Stimulated activated CD4-positive, alpha-beta T cell treated with anti-CD3 and anti-CD28 coated beads, TNF-alpha, amount 100 ng/mL, for 24 hours (primary cell): ENCODE measurements at regions not wholly inside any gene's neighbourhood (a gene's known extent, or its start where the extent isn't known, plus 50 kb on each side); places are given as distances from the start of the nearest gene placed in this dataset.
"Not testable (repeated sequence)": the region's sequence is repeated elsewhere in the genome, so short reads cannot be mapped to it uniquely, and the experiment has no call there.

ENCODE experiments used
- DNase-seq, 3 experiments: peaks; one replicate each; pipeline ENCODE4 v3.0.0-alpha.2; 2020; ENCODE audit warnings: low read depth in 3 of 3

DNA sequence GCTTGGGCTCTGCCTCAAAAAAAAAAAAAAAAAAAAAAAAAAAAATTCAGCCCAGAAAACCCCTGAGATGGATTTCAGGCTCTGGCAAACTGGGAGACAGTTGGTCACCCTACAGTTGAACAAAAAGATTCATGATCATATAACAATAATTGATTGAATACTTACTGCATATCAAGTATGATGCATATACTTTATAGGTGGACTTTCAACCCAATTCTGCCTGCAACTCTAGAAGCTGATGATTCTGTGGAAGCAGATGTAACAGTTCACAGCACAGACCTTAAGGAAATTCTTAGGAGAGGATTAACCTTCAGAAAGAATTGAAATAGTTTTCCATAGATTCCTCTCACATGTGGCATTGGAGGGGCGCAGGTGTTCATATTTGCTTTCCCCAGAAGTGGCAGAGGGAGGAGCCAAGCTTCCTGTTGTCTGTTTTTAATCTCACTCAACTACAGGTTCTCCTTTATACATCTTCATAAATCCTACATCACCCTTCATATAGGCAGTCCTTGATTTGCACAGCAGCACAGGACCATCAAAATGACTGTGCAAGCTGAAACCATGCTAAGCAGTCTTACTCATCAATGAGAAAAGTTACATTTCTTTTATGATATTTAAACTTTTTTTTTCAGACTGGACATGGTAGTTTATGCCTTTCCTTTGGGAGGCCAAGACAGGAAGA lies 149.4 kb upstream of the KLF3 start:
- no peak for DNase-seq

DNA sequence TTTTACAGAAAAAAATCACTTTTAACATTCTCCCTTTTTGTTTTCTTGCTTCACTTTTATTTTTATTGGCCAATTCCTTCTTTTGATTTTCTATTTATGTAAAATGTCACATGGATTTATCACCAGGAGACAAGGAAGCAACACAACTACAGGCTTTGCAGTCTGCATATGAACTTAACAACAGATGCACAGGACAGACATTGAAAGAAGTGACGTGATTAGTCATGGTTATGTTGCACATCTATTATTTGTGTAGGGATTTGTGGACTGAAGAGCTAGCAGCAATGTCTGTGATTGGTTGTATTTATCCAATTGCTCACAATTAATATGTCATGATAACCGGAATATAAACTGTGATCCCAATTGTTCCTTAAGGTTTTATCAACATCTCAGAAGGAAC lies 147.8 kb upstream of the KLF3 start:
- no peak for DNase-seq

DNA sequence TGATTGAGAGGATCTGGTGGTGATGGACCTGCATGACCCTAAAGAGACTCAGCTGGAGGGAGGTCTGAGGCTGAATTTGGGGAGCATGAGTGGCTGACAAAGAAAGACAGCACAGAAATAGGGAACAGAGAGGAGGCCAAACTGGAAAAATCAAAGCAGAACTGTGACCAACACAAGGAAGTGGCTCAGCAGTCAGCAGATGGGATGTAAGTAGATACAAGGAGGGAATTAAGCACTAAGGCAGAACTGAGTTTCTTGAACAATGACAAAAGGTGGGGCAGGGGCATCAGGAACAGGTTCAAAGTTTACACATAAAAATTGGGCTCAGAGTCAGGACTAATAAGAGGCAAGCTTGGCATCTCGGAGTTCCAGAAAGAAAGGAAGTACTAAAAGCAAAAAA lies 144.3 kb upstream of the KLF3 start:
- no peak for DNase-seq

DNA sequence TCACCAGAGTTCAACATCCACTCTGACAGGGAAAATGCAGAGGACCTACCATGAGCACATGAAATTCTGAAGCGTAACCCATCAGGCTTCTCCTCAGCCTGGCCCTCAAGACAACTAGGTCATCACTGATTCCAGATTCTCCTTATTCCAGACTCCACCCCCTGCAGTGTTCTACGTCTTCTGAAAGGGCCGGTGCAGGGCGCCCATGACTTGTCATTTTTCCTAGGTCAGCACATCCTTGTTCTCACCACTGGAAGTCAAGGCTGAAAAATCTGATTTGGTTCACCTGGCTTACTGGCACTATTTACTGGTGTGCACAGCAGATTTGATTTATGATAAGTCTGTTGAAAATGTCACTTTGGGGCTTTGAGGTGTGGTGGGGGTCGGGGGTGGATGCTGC lies 140.9 kb upstream of the KLF3 start:
- DNase-seq, result no peak

DNA sequence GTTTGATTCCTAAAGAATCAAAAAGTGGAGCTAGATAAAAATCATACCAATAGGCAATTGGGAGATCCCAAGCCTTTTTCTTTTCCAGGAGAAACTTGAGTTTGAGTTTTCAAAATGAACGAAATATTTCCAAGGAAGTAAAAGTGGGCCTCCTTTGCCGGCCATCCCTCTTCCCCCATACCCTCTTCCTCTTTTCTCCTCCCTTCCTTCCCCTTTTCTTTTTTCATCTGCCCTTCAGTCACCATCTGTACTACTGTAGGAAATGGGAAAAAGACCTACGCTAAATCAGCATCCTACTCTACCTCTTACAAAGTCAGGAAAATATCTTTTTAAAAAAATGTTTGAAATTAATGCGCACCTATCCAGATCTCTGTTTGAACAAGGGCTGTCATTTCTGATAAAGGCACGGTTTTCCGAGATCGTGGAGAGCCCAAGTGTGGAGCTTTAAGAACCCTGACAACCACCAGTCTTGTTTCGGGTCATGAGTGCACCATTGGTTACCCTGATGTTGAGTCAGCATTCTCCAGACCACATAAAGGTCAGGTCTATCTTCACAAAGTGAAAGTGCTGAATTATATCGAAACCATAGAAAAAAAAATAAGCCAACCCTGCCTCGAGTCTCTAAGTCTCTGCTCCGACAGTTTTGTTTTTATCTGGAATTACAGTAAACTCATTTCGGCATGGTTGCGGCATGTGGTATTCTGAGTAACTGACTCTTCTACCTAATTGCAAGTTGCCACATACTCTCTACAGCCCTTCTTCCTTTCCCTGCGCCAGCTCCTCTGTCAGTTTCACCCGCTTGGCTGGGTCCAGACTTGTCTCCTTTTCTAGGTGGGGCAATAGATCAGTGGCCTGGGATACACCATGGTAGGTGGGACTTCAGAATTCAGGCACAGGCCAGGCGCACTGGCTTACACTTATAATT lies 140.2 kb upstream of the KLF3 start:
- DNase-seq, result peak in 2 of 3 experiments; percentile 39 to 41

DNA sequence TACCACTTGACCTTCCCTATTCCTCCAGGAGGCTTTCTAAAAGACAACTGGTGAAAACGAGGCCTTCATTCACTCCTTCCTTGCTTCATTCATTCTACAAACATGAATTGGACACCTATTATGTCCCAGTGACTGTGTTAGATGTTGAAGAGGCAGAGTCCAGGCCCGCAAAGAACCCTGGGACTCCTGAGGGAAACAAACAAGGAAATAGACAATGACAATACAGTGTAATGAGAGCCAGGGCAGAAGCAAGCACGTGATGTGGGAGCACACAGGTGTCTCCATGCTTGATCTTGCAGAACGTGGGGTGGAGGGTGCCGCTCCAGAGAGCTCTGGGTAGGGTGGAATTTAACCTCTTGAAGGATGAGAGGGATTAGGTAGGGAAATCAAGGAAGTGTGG lies 137.6 kb upstream of the KLF3 start:
- no peak for DNase-seq

DNA sequence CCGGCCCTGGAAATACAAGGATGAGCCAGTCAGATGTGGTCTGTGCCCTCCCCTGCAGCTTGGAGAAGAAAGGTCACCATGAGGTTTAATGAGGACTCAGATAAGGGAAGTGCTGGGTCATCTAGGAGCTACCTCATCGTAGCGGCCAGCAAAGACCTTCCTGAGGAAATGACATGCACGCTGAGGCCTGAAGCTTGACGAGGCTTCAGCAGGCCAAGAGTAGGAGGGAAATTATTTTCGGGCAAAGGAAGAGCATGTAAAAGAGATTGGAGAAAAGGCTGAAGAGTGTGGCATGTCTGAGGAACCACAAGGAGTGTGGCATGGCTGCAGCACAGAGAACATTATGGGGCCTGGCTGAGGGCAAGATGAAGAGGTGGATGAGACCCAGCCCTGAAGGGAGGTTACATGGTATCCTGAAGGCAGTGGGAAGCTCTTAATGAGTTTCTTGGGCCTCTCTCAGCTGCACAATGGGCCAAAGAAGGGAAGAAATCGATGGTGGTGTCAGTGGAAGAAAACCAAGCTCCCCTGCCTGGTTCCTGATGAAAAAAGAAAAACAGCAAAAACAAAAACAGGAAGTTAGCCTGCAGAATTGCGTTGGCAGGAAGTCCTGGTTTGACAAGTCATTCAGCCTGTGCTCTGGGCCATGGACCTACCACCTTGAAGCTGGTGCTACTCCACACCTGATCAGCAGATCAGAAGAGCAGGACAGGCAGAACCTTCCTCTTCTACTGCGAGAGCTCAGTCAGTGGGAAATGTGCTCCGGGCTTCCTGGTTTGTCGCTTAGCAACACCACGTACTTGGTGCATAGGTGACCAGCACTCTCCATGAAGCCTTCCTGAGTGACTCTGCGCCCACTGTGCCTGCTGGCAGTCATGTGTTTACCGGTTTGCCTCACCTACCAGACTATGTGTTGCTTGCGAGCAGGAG lies 134.5 kb upstream of the KLF3 start:
- DNase-seq, result peak in 2 of 3 experiments; percentile 19 to 40

DNA sequence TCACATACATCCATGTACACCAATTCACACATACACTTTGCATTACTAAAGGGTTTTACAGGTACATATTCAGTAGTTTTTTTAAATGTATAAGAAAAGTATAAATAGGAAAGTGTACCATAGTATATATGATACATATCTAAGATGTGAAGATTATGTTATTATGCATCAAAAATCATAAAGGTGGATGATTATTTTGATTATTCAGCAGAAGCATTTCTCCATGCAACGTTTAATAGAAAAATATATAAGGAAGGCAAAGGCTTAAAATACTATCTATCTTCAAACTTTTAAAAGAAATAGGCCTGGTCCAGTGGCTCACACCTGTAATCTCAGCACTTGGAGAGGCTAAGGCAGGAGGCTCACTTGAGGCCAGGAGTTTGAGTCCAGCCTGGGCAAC lies 133.5 kb upstream of the KLF3 start:
- no peak for DNase-seq

DNA sequence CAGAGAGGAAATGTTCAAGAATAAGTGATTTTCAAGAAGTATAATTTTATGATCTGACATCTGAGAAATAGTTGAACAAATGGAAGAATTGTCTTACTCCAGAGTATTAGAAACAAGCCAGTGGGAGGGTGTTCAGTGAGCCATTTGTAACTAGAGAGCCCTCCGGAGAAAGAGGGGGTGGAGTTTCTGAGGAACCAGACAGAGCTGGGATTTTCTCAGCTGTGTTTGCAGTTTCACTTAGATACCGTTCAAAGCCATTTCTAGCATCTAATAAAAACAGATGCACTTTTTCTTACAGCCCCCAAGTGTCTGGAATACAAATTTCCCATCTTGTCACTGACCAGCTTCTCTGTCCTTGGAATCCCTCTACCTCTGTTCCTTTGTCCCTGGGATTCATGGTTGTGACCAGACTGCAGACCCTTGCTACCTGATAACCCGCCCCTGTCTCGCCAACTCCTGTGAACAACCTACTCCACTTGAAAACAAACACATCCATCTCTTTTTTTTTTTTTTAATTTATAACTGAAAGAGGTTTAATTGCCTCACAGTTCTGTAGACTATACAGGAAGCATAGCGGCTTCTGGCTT lies 132.8 kb upstream of the KLF3 start:
- DNase-seq, result no peak

DNA sequence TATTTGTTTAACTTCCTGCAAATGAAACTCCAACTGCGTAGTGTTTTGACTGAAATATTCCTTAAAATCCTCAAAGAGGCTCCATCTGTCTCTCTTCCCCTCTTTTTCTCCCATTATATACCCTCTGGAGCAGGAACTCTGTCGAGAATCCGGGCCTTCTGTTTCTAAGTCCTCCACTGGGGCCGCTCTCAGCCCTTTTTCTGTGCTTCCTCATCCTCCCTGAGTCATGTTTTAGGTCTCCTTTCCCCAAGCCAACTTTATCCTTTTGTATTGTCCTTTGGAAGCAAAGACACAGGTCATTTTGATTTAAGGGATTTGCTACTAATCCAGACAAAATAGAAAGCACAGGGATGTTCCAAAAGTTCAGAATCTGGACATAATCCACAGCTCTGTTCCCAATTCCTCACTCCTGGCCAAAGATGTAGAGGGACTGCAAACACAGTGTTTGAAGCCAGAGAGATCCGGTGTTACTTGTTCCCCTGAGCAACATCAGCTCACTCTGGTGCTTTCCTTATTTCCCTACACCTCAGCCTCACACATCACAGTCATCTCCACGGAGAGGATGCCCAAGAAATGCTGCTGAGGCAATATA lies 131.0 kb upstream of the KLF3 start:
- DNase-seq, result no peak

DNA sequence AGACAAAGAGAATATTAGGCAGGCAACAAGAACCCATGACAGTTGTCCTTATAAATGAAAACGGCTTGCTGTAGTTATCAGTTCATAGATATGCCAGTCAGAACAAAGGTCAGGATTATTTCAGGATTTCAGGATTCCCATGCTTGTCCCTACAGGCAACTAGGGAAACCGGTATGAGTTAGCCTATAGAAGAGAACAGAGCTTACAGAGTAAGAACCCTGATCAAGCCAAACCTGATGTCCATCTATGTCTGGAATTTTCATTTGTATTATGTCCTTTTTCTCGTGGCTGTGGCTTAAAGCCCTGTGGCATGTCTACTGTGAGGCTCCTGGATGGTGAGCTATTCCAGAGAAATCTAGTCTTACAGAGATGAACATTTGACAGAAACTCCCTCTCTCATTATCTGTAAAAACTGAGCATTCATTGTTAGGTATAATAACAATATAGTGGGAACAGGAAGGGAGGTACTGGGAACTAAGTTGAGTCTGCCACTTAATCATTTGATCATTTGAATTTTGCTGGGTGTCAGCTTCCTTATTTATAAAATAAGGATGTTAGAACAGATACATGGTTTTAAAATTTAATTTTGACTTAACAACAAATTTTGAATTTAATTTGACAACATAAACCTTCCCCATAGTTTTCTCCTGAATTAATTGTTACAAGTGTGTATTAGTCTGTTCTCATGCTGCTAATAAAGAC lies 129.5 kb upstream of the KLF3 start:
- DNase-seq, result no peak

DNA sequence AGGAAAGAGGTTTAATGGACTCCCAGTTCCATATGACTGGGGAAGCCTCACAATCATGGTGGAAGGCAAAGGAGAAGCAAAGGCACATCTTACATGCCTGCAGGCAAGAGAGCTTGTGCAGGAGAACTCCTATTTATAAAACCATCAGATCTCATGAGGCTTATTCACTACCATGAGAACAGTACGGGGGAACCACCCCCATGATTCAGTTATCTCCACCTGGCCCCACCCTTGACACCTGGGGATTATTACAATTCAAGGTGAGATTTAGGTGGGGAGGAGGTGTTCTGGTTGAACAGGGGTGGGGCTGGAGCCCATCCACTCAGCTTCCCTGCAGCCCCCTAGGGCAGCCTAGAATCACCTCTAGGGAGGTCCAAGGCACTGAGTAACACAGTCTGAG lies 128.9 kb upstream of the KLF3 start:
- not testable (repeated sequence) for DNase-seq

DNA sequence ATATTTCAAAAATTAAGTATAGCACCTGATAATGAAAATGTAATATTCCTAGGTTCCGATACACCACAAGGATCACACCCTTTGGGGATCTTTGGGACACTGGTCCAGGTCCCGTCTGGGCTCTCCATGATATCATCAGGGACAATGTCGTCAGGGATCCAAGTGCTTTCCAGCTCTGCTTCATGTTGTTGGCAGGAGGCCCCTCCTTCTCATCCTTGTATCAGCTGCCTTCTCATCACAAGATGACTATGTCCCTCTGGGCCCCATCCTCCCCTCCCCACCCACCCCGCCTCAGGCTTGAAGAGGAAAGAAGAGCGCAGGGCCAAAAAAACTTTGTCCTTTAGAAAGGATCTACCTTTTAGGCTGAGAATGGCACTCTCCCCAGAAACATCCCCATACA lies 128.3 kb upstream of the KLF3 start:
- DNase-seq, result no peak

DNA sequence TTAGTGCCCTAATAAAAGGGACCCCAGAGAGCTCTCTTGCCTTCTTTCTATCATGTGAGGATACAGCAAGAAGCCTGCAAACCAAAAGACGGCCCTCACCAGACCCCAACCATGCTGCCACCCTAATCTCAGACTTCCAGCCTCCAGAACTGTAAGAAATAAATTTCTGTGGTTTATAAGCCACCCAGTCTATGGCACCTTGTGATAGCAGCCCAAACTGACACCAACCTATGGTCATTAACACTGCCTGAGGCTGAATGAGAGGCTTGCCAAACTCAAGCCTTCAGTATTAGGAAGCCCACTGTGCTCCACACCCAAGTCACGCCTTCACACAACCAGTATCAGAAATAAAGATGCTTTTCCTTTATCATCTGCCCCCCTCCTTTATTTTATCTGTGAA lies 127.3 kb upstream of the KLF3 start:
- no peak for DNase-seq

DNA sequence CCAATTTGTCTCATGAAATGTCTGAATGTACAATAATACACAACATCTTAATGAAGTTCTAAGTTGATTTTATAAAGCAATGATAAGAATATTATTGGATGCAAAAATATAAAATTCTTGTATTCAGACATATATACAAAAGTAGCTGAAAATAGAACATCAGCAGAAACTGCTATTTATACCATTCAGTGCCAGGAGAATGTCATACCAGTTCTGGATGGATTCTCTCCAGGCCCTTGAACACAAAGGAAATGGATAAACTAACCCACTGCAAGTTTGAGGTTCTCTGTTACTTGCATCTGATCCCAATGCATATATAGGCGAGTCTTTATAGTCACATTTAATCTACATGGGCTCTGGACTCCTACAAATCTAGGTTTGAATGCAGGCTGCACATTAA lies 126.3 kb upstream of the KLF3 start:
- DNase-seq, result no peak

DNA sequence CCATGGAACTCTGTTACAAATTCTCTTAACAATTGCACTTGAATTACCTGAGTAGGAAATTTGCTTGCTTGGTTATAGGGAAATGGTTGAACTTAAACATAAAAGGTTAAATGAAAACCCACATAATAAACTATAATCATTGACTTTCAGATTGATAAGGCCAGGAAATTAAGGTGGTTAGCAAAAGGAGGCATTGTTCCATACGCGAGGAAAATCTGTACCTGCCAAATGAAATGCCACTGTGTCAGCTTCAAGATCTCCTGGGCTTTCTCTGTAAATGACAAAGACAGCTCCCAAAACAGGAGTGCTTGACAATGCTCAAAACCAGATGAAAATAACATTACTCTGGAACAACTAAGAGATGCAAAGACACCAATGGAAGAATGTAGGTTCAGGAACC lies 125.5 kb upstream of the KLF3 start:
- DNase-seq, result no peak

DNA sequence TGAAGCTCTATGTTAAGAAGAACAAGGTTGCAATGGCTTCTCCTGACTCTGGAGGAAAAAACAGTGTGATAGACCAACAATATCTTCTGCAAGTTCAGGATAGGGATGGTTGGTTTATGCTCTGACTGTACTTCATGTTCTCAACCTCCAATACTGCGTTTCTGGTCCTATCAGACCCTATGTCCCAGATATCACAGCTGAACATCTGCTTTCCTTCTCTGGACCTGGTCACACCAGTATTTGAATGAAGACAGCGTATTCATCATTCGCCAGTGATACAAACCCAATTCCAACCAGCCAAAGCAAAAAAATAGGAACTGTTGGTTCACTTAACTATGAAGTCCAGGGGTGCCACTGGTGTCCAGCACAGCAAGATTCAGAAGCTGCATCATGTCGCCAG lies 124.5 kb upstream of the KLF3 start:
- DNase-seq, result no peak

DNA sequence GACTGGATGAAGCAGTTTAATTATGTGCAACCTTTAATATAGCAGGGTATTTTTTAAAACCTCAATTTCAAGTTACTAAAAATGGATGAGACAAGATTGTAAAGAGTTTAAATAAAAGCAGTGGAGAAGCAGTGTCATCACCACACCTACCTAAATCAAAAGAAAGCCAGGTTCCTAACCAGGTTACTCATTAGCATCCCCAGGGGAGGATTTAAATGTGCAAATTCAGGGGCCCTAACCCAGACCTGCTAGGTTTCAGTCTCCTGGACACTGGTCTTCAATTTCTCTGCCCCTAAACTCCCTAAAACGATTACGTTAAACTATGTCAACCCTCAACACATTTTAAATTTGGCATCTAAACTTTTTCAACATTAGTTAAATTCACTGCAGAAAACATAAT lies 116.9 kb upstream of the KLF3 start:
- DNase-seq, result no peak

DNA sequence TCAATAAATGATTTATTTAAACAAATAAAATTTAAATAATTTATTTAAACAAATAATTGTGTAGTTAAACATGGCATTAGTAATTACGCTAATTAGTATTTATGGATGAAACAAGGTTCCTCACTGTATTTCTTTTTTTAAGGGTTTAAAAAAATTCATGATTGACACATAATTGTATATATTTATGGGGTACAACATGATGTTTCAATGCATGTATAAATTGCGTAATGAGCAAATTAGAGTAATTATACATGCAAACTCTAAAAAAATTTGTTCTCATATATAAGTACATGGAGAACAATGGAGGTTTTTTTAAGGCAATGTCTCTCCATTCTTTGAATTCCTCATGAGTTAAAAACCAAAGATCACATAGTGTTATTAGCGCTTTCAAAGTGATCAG lies 115.7 kb upstream of the KLF3 start:
- no peak for DNase-seq

DNA sequence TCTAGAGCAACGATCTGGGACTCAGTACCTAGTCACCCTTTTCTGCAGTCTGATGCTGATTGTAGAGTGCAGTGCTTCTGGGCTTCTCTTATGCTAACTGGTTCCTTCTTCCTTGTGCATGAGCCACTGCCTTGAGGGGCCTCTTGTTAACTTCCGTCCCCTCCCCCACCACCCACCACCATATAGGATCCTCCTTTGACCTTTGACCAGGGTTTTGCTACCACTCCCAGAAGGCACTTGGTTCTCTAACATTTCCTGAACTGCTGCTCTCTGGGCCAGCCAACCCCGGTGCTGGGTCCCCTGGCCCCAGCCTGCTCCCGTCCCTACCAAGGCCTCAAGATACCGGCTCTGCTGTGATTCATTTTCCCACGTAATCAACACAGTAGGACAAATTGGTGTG lies 104.6 kb upstream of the KLF3 start:
- DNase-seq, result no peak

DNA sequence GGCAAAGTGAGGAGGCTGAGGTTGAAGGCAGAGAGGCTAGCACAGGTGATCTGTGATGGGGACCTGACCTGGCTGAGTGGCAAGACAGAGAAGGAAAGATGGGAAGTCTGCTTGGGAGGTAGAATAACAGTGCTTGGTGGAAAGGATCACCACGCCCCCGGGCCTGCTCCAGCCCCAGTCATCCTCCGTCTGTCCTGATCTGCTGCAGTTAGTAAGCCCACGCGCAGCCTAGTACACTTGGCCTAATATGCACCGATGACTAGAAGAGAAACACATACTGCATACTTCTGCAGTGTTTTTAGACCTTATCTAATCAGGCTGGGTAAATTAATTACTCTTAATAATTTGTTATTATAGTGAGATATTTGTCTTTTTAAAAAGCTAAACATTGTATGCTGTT lies 103.7 kb upstream of the KLF3 start:
- no peak for DNase-seq
